SK-N-SH (cell line): ENCODE measurements at regions not wholly inside any gene's neighbourhood (a gene's known extent, or its start where the extent isn't known, plus 50 kb on each side); places are given as distances from the start of the nearest gene placed in this dataset.

ENCODE experiments used
- CTCF ChIA-PET: fragments of 300-600, 350-600 bp; formaldehyde crosslinking; extraction: SDS; loops from one replicate; lab custom pipeline; 2021; lab: Yijun Ruan, JAX
- POLR2A ChIA-PET: fragments of 350-600 bp; sonication (Branson Sonifier 250); formaldehyde crosslinking; extraction: SDS; loops from one replicate; lab custom pipeline; 2020; ENCODE audit warnings: antibody characterized with exemption, inconsistent platforms; lab: Yijun Ruan, JAX
- DNase-seq: peaks from one replicate; pipeline ENCODE4 v3.0.0; 2012
- H2AFZ ChIP-seq: fragments of 200-600 bp; sonication (generic); 2 replicates; pipeline ENCODE4 v1.8.1; 2016; ENCODE audit warnings: antibody characterized with exemption, mild to moderate bottlenecking, low read depth
- H3F3A ChIP-seq: fragments of 200-600 bp; sonication (generic); replicated peaks from 2 replicates; pipeline ENCODE3; 2016; ENCODE audit warnings: antibody characterized with exemption, mild to moderate bottlenecking; ENCODE audit not compliant: insufficient read depth
- H3K27ac ChIP-seq, 2 experiments: fragments of 200-500 bp in 1 of 2; fragments of 200-600 bp in 1 of 2; sonication (Bioruptor generic) in 1 of 2; sonication (generic), shearing (Covaris generic) in 1 of 2; 2 replicates each; pipeline versions ENCODE4 v1.5.1 to v1.6.1; 2014 to 2016; ENCODE audit warnings: low read depth in 2 of 2, inconsistent platforms in 1 of 2, low read length in 1 of 2, mild to moderate bottlenecking in 1 of 2, mixed read lengths in 1 of 2
- H3K27me3 ChIP-seq: fragments of 200-600 bp; sonication (generic), shearing (Covaris generic); 2 replicates; pipeline ENCODE4 v1.6.1; 2016; ENCODE audit warnings: mixed run types; ENCODE audit not compliant: insufficient read depth
- H3K36me3 ChIP-seq, 2 experiments: fragments of 200-500 bp in 1 of 2; fragments of 200-600 bp in 1 of 2; sonication (Bioruptor generic) in 1 of 2; sonication (generic) in 1 of 2; replicated peaks in 1 of 2; 2 replicates each; pipeline versions ENCODE3 to v1.5.1; 2014 to 2016; ENCODE audit warnings: low read length in 1 of 2, mild to moderate bottlenecking in 1 of 2; ENCODE audit not compliant: insufficient read depth in 2 of 2, control insufficient read depth in 1 of 2
- H3K4me1 ChIP-seq, 2 experiments: fragments of 200-500 bp in 1 of 2; fragments of 200-600 bp in 1 of 2; sonication (Bioruptor generic) in 1 of 2; sonication (generic), shearing (Covaris generic) in 1 of 2; 2 replicates each; pipeline versions ENCODE4 v1.5.1 to v1.6.1; 2014 to 2016; ENCODE audit warnings: low read depth in 1 of 2, low read length in 1 of 2, mixed run types in 1 of 2; ENCODE audit not compliant: insufficient read depth in 2 of 2, control insufficient read depth in 1 of 2
- H3K4me2 ChIP-seq: fragments of 200-600 bp; sonication (generic), shearing (Covaris generic); 2 replicates; pipeline ENCODE4 v1.6.1; 2017; ENCODE audit warnings: mixed run types
- H3K4me3 ChIP-seq, 2 experiments: fragments of 200-500 bp in 1 of 2; fragments of 200-600 bp in 1 of 2; sonication (Bioruptor generic) in 1 of 2; sonication (generic), shearing (Covaris generic) in 1 of 2; 2 replicates each; pipeline versions ENCODE4 v1.5.1 to v1.8.1; 2014 to 2016; ENCODE audit warnings: low read depth in 2 of 2, inconsistent platforms in 1 of 2, low read length in 1 of 2, mild to moderate bottlenecking in 1 of 2, mixed read lengths in 1 of 2, moderate library complexity in 1 of 2
- H3K79me2 ChIP-seq: fragments of 200-600 bp; sonication (generic); 2 replicates; pipeline ENCODE4 v1.8.1; 2017; ENCODE audit warnings: mild to moderate bottlenecking; ENCODE audit not compliant: insufficient read depth
- H3K9ac ChIP-seq: fragments of 200-600 bp; sonication (generic); 2 replicates; pipeline ENCODE4 v1.6.1; 2017; ENCODE audit warnings: mixed run types
- H3K9me2 ChIP-seq: fragments of 200-600 bp; sonication (generic); 2 replicates; pipeline ENCODE4 v1.6.1; 2017; ENCODE audit warnings: mixed run types
- H3K9me3 ChIP-seq: fragments of 200-600 bp; sonication (generic); 2 replicates; pipeline ENCODE4 v1.6.1; 2017; ENCODE audit warnings: mixed run types, mild to moderate bottlenecking, moderate library complexity
- H4K20me1 ChIP-seq: fragments of 200-600 bp; sonication (generic); 2 replicates; pipeline ENCODE4 v1.6.1; 2017; ENCODE audit warnings: mild to moderate bottlenecking, mixed run types; ENCODE audit not compliant: insufficient read depth
- CTCF ChIP-seq: fragments of 200-600 bp; sonication (generic); IDR thresholded peaks from 2 replicates; pipeline ENCODE4 v1.6.1; 2017; ENCODE audit warnings: antibody characterized with exemption, mild to moderate bottlenecking, moderate library complexity
- EP300 ChIP-seq, 2 experiments: IDR thresholded peaks; 2 replicates each; pipeline versions ENCODE4 v1.4.0 to v1.6.1; 2012; ENCODE audit warnings: borderline replicate concordance in 1 of 2, low read depth in 1 of 2, low read length in 1 of 2
- FOSL2 ChIP-seq: IDR thresholded peaks from 2 replicates; pipeline ENCODE4 v1.4.0; 2012; ENCODE audit warnings: low read depth, mild to moderate bottlenecking, moderate library complexity, borderline replicate concordance
- GABPA ChIP-seq: IDR thresholded peaks from 2 replicates; pipeline ENCODE4 v1.4.0; 2012; ENCODE audit warnings: low read depth, mild to moderate bottlenecking
- MXI1 ChIP-seq: IDR thresholded peaks from 2 replicates; pipeline ENCODE4 v1.6.1; 2012; ENCODE audit warnings: mild to moderate bottlenecking, low read depth, low read length, improper control_type of control experiment
- POLR2AphosphoS5 ChIP-seq: IDR thresholded peaks from 2 replicates; pipeline ENCODE4 v1.6.1; 2012; ENCODE audit warnings: low read depth, low read length
- RCOR1 ChIP-seq: fragments of 150-350 bp; IDR thresholded peaks from 2 replicates; pipeline ENCODE4 v1.6.1; 2017; ENCODE audit warnings: antibody characterized with exemption, low read length
- REST ChIP-seq: IDR thresholded peaks from 2 replicates; pipeline ENCODE4 v1.6.1; 2012; ENCODE audit warnings: mild to moderate bottlenecking, low read depth, low read length, moderate library complexity
- SMC3 ChIP-seq: IDR thresholded peaks from 2 replicates; pipeline ENCODE4 v1.6.1; 2012; ENCODE audit warnings: low read depth, low read length, improper control_type of control experiment
- USF1 ChIP-seq: IDR thresholded peaks from 2 replicates; pipeline ENCODE4 v1.4.0; 2012; ENCODE audit warnings: low read depth, borderline replicate concordance
- WGBS: methylation state at CpG from one replicate; pipeline ENCODE4 v1.1.6; 2017; ENCODE audit warnings: low lambda C conversion rate; 5-methylcytosine and 5-hydroxymethylcytosine counted together

- TF ChIP-seq CTCF (no peak), USF1 (no peak)
Measured at GRCh38 chr6:23417133-23417532, 708.9 kb upstream of the NRSN1 start (continued).

GRCh38 chr6:23418095-23418494 is 707.9 kb upstream of the NRSN1 start:
- Histone ChIP-seq H3K27ac (peak overlapping the region in 1 of 2 experiments; percentile 16; a peak in 1 of 4 replicates), H2AFZ (no peak overlapping the region), H3K9me2 (no peaks in the 10 kb centered on the region), H4K20me1 (no peaks in the 10 kb centered on the region), H3F3A (no peaks in the 10 kb centered on the region), H3K79me2 (no peaks in the 10 kb centered on the region), H3K4me1 (peaks cover 0 to 6% of the 10 kb centered on the region in 2 experiments; a peak in 3 of 4 replicates), H3K36me3 (no peaks in the 10 kb centered on the region), H3K4me2 (no peak overlapping the region), H3K27me3 (no peaks in the 10 kb centered on the region), H3K9ac (no peak overlapping the region)
- CTCF ChIA-PET = interaction anchor here (0.8 kb wide), 1 partner anchor 18 kb away, joined by 3 read pairs; no protein-coding TSS in a partner anchor
- WGBS = 78% methylated on average over 3 of the region's 3 CpGs
- DNase-seq = no peak
- TF ChIP-seq SMC3 (no peak), EP300 (IDR thresholded peaks at IDR 0.05; ENCODE audit: borderline replicate concordance in 1 of 2, low read depth in 1 of 2, low read length in 1 of 2) (no peak), RCOR1 (no peak), REST (no peak), GABPA (no peak), POLR2AphosphoS5 (no peak), MXI1 (no peak), FOSL2 (no peak)
- TF ChIP-seq, all 33 proteins: peak for 0
- no peak overlapping the region for H3K4me3 ChIP-seq
- POLR2A ChIA-PET = no interaction called here
- H3K9me3 ChIP-seq = no peaks in the 10 kb centered on the region
